ENCODE measurements at regions not wholly inside any gene's neighbourhood (a gene's known extent, or its start where the extent isn't known, plus 50 kb on each side); places are given as distances from the start of the nearest gene placed in this dataset.

DNA sequence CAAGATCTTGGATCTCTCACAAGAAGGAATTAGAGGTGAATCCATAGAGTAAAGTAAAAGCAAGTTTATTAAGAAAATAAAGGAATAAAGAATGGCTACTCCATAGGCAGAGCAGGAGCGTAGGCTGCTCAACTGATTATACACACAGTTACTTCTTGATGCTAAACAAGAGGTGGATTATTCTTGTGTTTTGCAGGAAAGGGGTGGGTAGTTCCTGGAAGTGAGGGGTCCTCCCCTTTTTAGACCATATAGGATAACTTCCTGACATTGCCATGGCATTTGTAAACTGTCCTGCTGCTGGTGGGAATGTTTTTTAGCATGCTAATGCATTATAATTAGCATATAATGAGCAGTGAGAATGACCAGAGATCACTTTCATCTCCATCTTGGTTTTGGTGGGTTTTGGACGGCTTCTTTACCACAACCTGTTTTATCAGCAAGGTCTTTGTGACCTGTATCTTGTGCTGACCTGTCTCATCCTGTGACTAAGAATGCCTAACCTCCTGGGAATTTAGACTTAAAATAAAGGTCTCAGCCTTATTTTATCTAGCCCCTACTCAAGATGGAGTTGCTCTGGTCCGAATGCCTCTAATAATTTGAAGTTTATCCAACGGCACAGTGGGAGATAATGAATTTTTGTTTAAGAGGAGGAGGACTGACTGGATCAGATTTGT, 165.7 kb upstream of the DMRT1 start:
- DNase-seq, result no peak

GRCh38 chr9:676780-677438, 164.6 kb upstream of the DMRT1 start:
- no peak for DNase-seq

GRCh38 chr9:677461-678097, 163.9 kb upstream of the DMRT1 start:
- DNase-seq, result no peak

GRCh38 chr9:678897-679296, 162.6 kb upstream of the DMRT1 start:
- no peak for DNase-seq

DNA sequence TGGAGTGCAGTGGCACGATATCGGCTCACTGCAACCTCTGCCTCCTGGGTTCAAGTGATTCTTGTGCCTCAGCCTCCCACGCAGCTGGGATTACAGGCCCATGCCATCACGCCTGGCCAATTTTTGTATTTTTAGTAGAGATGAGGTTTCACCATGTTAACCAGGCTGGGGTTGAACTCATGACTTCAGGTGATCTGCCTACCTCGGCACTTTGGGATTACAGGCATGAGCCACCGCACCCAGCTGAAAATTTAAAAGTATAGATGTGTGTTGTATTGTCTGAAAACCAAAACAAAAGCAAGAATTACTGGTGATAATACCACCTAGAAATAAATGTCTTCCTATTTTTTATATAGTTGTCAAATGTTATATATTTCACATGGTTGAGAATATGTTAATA, 162.0 kb upstream of the DMRT1 start:
- DNase-seq, result no peak

DNA sequence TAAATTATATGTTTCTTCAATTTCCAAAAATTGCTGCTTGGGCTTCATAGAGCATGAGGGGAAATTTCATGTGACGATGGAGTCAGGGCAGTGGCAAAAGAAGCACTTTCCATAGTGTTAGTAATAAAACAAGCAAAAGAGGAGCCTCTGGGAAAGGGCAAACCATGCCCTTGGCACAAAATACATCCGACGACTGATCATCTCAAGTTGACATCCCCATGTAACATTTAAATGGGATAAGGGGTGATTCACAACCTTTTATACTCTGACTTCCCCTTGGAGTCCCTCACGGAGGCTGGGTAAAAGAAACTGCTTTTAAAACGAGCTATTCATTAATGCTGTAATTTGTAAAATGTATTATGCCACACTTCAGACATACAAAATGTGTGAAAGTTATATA, 161.4 kb upstream of the DMRT1 start:
- DNase-seq, result no peak

DNA sequence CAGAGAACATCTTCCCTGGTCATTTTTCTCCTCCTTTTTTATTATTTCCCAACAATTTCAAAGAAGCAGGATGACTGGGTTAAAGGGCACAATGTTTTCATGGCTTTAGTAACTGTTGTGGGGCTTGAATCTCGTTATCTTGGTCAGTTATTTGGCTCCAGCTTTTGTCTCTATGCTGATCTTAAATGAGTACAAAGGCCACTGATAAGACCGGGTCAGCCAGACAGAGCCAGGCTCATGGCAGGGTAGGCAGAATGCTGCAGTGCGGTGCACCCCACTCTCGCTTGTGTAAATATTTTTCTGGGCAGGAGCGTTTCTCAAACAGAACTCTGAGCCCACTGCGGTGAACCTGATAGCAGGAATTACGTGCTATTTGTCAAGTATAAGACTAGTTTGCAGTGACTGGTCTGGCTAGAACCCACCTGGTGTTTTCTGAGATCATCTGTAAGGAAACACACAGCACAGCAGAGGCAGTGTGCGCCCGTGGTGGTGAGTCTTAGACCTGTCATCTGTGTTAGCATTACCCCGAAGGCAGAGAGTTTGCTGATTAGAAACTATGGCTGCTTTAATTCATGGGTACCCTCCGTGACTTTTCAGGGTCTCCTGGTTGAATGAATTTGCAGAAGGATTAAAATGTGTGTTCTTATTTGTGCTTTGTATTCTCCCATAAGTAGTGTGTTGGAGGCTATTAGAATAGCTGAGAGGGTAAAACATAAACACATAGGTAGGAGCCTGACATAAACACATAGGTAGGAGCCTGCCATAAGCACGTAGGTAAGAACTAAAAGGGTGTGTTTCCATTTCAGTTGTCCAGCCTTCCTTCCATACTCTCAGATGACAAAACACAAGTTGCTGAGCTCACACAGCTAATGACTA, 158.6 kb upstream of the DMRT1 start:
- no peak for DNase-seq

DNA sequence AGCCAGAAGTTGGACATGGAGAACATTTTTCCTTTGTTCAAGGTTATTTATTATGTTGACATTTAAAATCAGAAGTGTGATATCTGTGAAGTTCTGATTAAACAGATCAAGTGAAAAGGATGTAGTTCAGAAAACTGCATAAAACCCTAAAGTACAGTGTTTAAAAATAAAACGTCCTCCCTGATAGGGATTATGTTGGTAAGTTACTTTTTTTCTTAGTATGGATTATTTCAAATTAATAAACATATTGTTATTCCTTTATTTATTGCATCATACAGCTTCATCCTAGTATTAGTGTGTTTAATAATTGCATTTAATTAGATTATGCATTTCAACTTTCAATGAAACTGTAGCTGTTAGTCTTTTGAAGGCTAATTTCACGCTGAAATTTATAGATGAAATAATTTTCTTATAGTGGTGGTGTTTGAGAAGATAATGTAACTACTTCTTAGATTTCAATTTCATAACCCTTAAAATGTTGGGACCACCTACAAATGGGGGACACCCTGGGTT, 157.9 kb upstream of the DMRT1 start:
- no peak for DNase-seq

DNA sequence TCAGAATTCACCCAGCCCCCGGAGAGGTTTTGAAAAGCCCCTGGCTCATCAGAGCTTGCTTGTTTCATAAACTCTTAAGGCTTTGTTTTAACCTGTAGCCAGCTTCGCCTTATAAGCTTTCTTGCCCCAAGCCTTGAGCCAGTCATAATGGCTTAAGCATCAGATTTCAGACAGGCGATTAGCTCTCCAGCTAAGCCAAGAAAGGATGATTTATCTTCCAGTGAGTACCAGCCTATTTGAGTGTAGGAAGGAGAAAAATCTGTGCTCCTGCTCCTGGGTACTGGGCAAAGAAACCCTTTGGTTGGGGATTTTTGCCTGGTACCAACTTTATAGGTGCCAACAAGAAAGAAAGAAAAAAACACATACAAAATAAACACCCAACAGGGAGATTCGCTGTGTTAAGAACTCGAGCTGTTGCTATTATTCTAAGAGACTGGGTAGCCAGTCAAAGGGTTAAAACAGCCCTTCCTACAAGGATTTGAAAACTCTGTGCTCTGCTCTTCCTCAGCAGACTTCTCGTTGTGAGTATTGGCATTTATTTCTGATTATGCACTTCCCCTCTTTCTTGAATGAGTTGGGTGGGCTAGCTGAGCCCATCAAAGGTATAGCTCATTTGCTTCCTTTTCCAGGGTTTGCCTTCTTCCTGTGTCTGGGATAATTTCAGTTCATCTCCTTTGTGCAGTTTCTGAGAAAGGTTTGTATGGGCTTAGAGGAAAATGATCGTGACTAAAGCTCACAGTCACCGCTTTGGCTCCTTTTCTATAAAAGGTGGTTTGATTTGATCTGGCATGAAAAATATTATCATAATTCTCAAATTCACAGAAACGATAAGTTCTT, 157.2 kb upstream of the DMRT1 start:
- DNase-seq, result no peak

- DNase-seq, result no peak
Observed at GRCh38 chr9:684941-685340, 156.6 kb upstream of the DMRT1 start.

- DNase-seq, result no peak
Observed at GRCh38 chr9:686321-686813, 155.1 kb upstream of the DMRT1 start.

DNA sequence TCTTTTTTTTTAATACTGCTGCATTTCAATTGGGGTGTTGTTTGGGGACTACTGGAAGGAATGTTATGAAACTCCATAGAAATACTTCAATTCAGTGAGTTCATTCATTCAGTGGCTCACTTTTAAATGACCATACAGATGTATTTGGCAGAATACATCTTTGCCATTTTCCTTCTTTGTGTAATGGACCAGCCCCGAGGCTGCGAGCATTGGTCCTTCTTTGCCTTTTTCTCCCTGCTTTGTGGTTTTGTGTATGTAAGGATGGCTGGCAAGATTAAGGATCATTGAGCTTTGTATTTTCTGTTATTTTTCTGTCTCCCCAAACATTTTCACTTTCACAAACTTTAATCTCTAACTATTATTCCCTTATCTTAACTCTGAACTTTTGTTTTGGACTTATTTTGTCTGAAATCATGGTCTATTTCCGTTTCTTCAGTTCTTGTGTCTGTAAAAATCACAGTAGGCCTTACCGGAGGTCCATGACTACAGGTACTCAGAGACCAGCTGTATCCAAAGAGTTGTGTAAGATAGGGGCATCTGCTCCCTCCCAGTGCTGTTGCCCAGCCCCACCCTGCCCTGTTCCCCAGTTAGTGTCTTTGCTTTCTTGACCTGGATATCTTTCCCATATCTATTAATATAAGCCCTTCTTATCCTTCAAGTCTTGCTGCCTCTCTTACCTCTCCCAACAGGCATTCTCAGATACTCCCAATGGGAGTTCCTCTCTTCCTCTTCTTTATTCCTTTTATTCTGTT, 154.3 kb upstream of the DMRT1 start:
- no peak for DNase-seq

DNA sequence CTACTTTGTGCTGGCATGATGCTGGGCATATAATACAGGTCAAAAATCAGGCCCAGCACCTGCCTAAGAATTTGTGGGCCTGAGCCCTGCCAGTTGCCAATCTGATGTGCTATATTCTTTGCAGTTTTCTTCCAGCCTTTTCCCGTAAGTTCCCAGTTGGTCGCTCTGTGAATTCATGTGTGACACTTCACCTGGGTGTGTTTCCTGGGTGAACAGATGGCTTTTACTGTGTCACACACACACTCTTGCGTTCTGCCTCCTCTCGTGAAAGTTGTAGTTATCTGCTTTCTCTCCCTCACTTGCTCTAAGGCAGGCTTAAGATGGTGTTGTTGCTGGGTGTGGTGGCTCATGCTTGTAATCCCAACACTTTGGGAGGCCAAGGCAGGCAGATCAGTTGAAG, 153.5 kb upstream of the DMRT1 start:
- DNase-seq, result no peak

DNA sequence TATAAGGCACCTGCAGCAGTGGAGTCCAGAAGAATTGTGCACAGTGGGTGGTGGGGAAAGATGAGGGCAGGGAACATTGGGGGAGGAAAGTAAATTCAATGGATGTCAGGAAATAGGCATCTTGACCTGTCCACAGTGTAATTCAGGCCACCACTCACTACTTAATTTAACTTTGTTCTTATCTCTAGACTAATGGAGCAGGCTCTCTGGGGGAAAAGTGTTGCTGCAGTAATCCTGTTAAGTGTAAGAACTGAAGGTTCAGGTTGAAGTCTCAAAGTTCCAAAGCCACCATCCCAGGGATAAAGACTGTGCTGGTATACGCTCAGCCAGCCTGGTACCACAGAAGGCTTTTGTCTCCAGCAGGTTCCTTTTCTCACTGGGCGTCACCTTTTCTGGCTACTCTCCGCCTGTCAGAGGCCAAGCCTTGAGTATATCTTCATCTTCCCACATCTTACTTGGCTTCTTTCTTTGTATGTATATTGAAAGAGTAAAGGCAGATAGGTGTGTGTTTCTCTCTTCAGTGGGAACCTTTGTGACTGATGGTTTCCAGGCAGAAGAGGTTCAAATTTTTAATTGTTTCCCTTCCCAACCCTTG, 150.9 kb upstream of the DMRT1 start:
- no peak for DNase-seq

GRCh38 chr9:691825-692400, 149.6 kb upstream of the DMRT1 start:
- DNase-seq, result no peak

GRCh38 chr9:692636-693129, 148.8 kb upstream of the DMRT1 start:
- DNase-seq, result no peak

- DNase-seq, result no peak
Observed at GRCh38 chr9:693201-694091, 148.1 kb upstream of the DMRT1 start.

GRCh38 chr9:694092-694402, 147.4 kb upstream of the DMRT1 start:
- no peak for DNase-seq

GRCh38 chr9:694403-695154, 146.9 kb upstream of the DMRT1 start:
- DNase-seq, result no peak

All from NCI-H2107 (cell line).